GM23338 (cell line): ENCODE measurements at regions not wholly inside any gene's neighbourhood (a gene's known extent, or its start where the extent isn't known, plus 50 kb on each side); places are given as distances from the start of the nearest gene placed in this dataset.

Source experiments
- EZH2 ChIP-seq: fragments of 200-600 bp; sonication (generic); IDR thresholded peaks from one replicate; pipeline ENCODE4 v1.8.0; 2017; ENCODE audit warnings: antibody characterized with exemption, mild to moderate bottlenecking, low read depth; ENCODE audit not compliant: unreplicated experiment
- TF ChIP-seq, protein P1 (sequence below): IDR thresholded peaks from one replicate; pipeline ENCODE4 v1.6.1; 2018; ENCODE audit warnings: antibody characterized with exemption; ENCODE audit not compliant: unreplicated experiment

DNA sequence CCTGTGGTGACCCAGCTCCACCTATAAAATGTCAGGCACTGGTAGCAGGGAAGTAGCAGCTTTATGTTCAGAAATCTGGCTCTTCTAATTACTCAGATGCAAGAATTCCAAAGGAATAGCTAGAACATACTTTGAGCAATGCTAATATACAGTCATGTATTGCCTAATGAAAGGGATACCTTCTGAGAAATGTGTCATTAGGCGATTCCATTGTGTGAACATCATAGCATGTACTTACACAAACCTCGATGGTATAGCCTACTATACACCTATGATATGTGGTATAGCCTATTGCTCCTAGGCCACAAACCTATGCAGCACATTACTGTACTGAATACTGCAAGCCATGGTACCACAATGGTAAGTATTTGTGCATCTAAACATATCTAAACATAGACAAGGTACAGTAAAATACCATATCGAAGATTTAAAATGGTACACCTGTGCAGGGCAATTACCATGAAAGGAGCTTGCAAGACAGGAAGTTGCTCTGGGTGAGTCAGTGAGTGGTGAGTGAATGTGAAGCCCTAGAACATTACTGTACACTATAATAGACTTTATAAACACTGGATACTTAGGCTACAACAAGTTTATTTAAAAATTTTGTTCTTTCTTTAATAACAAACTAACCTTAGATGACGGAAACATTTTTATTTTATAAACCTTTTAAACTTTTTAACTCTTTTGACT lies 50.3 kb upstream of the ETAA1 start:
- TF ChIP-seq, protein P1, sequence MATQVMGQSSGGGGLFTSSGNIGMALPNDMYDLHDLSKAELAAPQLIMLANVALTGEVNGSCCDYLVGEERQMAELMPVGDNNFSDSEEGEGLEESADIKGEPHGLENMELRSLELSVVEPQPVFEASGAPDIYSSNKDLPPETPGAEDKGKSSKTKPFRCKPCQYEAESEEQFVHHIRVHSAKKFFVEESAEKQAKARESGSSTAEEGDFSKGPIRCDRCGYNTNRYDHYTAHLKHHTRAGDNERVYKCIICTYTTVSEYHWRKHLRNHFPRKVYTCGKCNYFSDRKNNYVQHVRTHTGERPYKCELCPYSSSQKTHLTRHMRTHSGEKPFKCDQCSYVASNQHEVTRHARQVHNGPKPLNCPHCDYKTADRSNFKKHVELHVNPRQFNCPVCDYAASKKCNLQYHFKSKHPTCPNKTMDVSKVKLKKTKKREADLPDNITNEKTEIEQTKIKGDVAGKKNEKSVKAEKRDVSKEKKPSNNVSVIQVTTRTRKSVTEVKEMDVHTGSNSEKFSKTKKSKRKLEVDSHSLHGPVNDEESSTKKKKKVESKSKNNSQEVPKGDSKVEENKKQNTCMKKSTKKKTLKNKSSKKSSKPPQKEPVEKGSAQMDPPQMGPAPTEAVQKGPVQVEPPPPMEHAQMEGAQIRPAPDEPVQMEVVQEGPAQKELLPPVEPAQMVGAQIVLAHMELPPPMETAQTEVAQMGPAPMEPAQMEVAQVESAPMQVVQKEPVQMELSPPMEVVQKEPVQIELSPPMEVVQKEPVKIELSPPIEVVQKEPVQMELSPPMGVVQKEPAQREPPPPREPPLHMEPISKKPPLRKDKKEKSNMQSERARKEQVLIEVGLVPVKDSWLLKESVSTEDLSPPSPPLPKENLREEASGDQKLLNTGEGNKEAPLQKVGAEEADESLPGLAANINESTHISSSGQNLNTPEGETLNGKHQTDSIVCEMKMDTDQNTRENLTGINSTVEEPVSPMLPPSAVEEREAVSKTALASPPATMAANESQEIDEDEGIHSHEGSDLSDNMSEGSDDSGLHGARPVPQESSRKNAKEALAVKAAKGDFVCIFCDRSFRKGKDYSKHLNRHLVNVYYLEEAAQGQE, result no peak
- no peak for TF ChIP-seq EZH2
